SU-DHL-6 (cell line): ENCODE measurements at regions not wholly inside any gene's neighbourhood (a gene's known extent, or its start where the extent isn't known, plus 50 kb on each side); places are given as distances from the start of the nearest gene placed in this dataset.

Experiments used
- EZH2phosphoT487 ChIP-seq: fragments of 200-600 bp; sonication (generic), shearing (Covaris generic); conservative IDR thresholded peaks from 2 replicates; pipeline ENCODE4 v1.6.1; 2018; ENCODE audit warnings: mild to moderate bottlenecking, antibody characterized with exemption, low read length, moderate library complexity, mixed read lengths
- TF ChIP-seq, protein P1 (sequence below): fragments of 200-600 bp; sonication (generic); IDR thresholded peaks from one replicate; pipeline ENCODE4 v1.5.1; 2017; ENCODE audit warnings: antibody characterized with exemption, mild to moderate bottlenecking, low read length, moderate library complexity; ENCODE audit not compliant: insufficient read depth, poor library complexity, severe bottlenecking

DNA sequence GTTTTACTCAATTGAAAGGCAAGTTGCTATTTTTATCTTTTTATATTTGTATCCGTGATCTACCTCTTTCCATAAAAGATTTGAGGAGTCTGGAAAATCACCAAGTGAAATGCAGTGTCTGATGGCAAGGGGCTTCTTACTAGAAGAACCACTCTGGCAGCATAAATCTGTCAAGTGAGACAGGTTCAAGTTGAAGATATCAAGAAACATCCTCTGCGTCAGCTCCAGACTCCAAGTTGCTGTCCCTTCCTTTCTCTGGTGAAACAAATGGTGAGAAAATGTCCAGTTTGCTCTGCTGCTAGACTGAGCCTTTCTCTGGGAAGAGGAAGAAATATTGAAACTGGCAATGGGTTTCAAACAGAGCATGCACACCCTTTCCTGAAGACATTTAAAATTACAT is 411.2 kb downstream of the PLPP3 start:
- TF ChIP-seq, protein P1, sequence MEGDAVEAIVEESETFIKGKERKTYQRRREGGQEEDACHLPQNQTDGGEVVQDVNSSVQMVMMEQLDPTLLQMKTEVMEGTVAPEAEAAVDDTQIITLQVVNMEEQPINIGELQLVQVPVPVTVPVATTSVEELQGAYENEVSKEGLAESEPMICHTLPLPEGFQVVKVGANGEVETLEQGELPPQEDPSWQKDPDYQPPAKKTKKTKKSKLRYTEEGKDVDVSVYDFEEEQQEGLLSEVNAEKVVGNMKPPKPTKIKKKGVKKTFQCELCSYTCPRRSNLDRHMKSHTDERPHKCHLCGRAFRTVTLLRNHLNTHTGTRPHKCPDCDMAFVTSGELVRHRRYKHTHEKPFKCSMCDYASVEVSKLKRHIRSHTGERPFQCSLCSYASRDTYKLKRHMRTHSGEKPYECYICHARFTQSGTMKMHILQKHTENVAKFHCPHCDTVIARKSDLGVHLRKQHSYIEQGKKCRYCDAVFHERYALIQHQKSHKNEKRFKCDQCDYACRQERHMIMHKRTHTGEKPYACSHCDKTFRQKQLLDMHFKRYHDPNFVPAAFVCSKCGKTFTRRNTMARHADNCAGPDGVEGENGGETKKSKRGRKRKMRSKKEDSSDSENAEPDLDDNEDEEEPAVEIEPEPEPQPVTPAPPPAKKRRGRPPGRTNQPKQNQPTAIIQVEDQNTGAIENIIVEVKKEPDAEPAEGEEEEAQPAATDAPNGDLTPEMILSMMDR, result no peak
- TF ChIP-seq EZH2phosphoT487, result no peak
